ENCODE measurements at regions not wholly inside any gene's neighbourhood (a gene's known extent, or its start where the extent isn't known, plus 50 kb on each side); places are given as distances from the start of the nearest gene placed in this dataset.

- peaks cover 9% of the 10 kb centered on the region for H3K27me3 Mint-ChIP-seq
- no peak overlapping the region for H3K4me3 Mint-ChIP-seq
- H3K9me3 Mint-ChIP-seq, result peaks cover 20% of the 10 kb centered on the region
- H3K36me3 Mint-ChIP-seq (ENCODE audit: low read depth), result peaks cover 2% of the 10 kb centered on the region
- intact Hi-C loops (cut with micrococcal nuclease), result no loop called here
- H3K4me1 Mint-ChIP-seq, result peaks cover 12% of the 10 kb centered on the region
- no peak for DNase-seq
- H3K27ac Mint-ChIP-seq, result no peak overlapping the region
Observed at GRCh38 chr10:29806350-29806788, 171.6 kb upstream of the SVIL start.

GRCh38 chr10:29805134-29805723 is 170.5 kb upstream of the SVIL start:
- Mint-ChIP-seq H3K27me3 (peaks cover 9% of the 10 kb centered on the region), H3K27ac (no peak overlapping the region), H3K9me3 (peaks cover 20% of the 10 kb centered on the region), H3K4me3 (no peak overlapping the region), H3K36me3 (ENCODE audit: low read depth) (peaks cover 2% of the 10 kb centered on the region), H3K4me1 (peaks cover 7% of the 10 kb centered on the region)
- no peak for DNase-seq
- intact Hi-C loops (cut with micrococcal nuclease), result no loop called here

GRCh38 chr10:29804025-29804852 is 169.5 kb upstream of the SVIL start:
- no peak overlapping the region for H3K27ac Mint-ChIP-seq
- H3K9me3 Mint-ChIP-seq, result peaks cover 12% of the 10 kb centered on the region
- no peak overlapping the region for H3K4me3 Mint-ChIP-seq
- DNase-seq, result no peak
- peaks cover 7% of the 10 kb centered on the region for H3K4me1 Mint-ChIP-seq
- intact Hi-C loops (cut with micrococcal nuclease), result no loop called here
- H3K36me3 Mint-ChIP-seq (ENCODE audit: low read depth), result peaks cover 2% of the 10 kb centered on the region
- peaks cover 6% of the 10 kb centered on the region for H3K27me3 Mint-ChIP-seq

- Mint-ChIP-seq H3K4me3 (no peak overlapping the region), H3K4me1 (peaks cover 7% of the 10 kb centered on the region), H3K9me3 (peaks cover 9% of the 10 kb centered on the region), H3K27ac (no peak overlapping the region), H3K36me3 (ENCODE audit: low read depth) (peaks cover 2% of the 10 kb centered on the region), H3K27me3 (peaks cover 3% of the 10 kb centered on the region)
- intact Hi-C loops (cut with micrococcal nuclease), result no loop called here
- DNase-seq, result no peak
Observed at GRCh38 chr10:29802171-29802570, 167.4 kb upstream of the SVIL start.

GRCh38 chr10:29798921-29799690 is 164.3 kb upstream of the SVIL start:
- no peaks in the 10 kb centered on the region for H3K27me3 Mint-ChIP-seq
- intact Hi-C loops (cut with micrococcal nuclease), result no loop called here
- H3K36me3 Mint-ChIP-seq (ENCODE audit: low read depth), result no peaks in the 10 kb centered on the region
- no peak overlapping the region for H3K4me3 Mint-ChIP-seq
- peaks cover 4% of the 10 kb centered on the region for H3K4me1 Mint-ChIP-seq
- no peak for DNase-seq
- no peak overlapping the region for H3K27ac Mint-ChIP-seq
- H3K9me3 Mint-ChIP-seq, result peaks cover 4% of the 10 kb centered on the region

- no peak for DNase-seq
- Mint-ChIP-seq H3K4me1 (no peaks in the 10 kb centered on the region), H3K4me3 (no peak overlapping the region), H3K9me3 (no peaks in the 10 kb centered on the region), H3K27me3 (no peaks in the 10 kb centered on the region), H3K36me3 (ENCODE audit: low read depth) (no peaks in the 10 kb centered on the region), H3K27ac (no peak overlapping the region)
- intact Hi-C loops (cut with micrococcal nuclease), result no loop called here
Observed at GRCh38 chr10:29797616-29798015, 162.8 kb upstream of the SVIL start.

GRCh38 chr10:29795850-29796249 is 161.1 kb upstream of the SVIL start:
- Mint-ChIP-seq H3K36me3 (ENCODE audit: low read depth) (no peaks in the 10 kb centered on the region), H3K27ac (no peak overlapping the region), H3K4me1 (no peaks in the 10 kb centered on the region), H3K27me3 (no peaks in the 10 kb centered on the region), H3K4me3 (no peak overlapping the region), H3K9me3 (no peaks in the 10 kb centered on the region)
- intact Hi-C loops (cut with micrococcal nuclease), result no loop called here
- no peak for DNase-seq

- DNase-seq, result no peak
- intact Hi-C loops (cut with micrococcal nuclease), result no loop called here
- Mint-ChIP-seq H3K4me3 (no peak overlapping the region), H3K36me3 (ENCODE audit: low read depth) (no peaks in the 10 kb centered on the region), H3K4me1 (no peaks in the 10 kb centered on the region), H3K9me3 (no peaks in the 10 kb centered on the region), H3K27ac (no peak overlapping the region), H3K27me3 (no peaks in the 10 kb centered on the region)
Observed at GRCh38 chr10:29794776-29795611, 160.2 kb upstream of the SVIL start.

- H3K9me3 Mint-ChIP-seq, result no peaks in the 10 kb centered on the region
- H3K4me1 Mint-ChIP-seq, result no peaks in the 10 kb centered on the region
- intact Hi-C loops (cut with micrococcal nuclease), result no loop called here
Observed at GRCh38 chr10:29791773-29792172, 157.0 kb upstream of the SVIL start.

GRCh38 chr10:29790207-29790606 is 155.4 kb upstream of the SVIL start:
- Mint-ChIP-seq H3K27me3 (peaks cover 15% of the 10 kb centered on the region), H3K9me3 (no peaks in the 10 kb centered on the region), H3K27ac (no peak overlapping the region), H3K4me3 (no peak overlapping the region), H3K4me1 (no peaks in the 10 kb centered on the region), H3K36me3 (ENCODE audit: low read depth) (no peaks in the 10 kb centered on the region)
- no peak for DNase-seq
- intact Hi-C loops (cut with micrococcal nuclease), result no loop called here

More at GRCh38 chr10:29791773-29792172, 157.0 kb upstream of the SVIL start:
- Mint-ChIP-seq H3K27me3 (peaks cover 6% of the 10 kb centered on the region), H3K4me3 (no peak overlapping the region), H3K36me3 (ENCODE audit: low read depth) (no peaks in the 10 kb centered on the region), H3K27ac (no peak overlapping the region)
- DNase-seq, result no peak

GRCh38 chr10:29788113-29788512 is 153.3 kb upstream of the SVIL start:
- H3K4me3 Mint-ChIP-seq, result no peak overlapping the region
- no peaks in the 10 kb centered on the region for H3K36me3 Mint-ChIP-seq (ENCODE audit: low read depth)
- H3K27me3 Mint-ChIP-seq, result peaks cover 17% of the 10 kb centered on the region
- intact Hi-C loops (cut with micrococcal nuclease), result no loop called here
- peaks cover 5% of the 10 kb centered on the region for H3K4me1 Mint-ChIP-seq
- H3K27ac Mint-ChIP-seq, result no peak overlapping the region
- H3K9me3 Mint-ChIP-seq, result no peaks in the 10 kb centered on the region
- DNase-seq, result no peak

GRCh38 chr10:29785701-29786100 is 150.9 kb upstream of the SVIL start:
- Mint-ChIP-seq H3K4me3 (no peak overlapping the region), H3K27me3 (peaks cover 19% of the 10 kb centered on the region), H3K27ac (no peak overlapping the region), H3K9me3 (no peaks in the 10 kb centered on the region), H3K4me1 (peaks cover 7% of the 10 kb centered on the region), H3K36me3 (ENCODE audit: low read depth) (no peaks in the 10 kb centered on the region)
- no peak for DNase-seq
- intact Hi-C loops (cut with micrococcal nuclease), result no loop called here

- Mint-ChIP-seq H3K9me3 (no peaks in the 10 kb centered on the region), H3K27me3 (peaks cover 22% of the 10 kb centered on the region), H3K4me1 (peaks cover 7% of the 10 kb centered on the region), H3K27ac (no peak overlapping the region), H3K4me3 (no peak overlapping the region), H3K36me3 (ENCODE audit: low read depth) (no peaks in the 10 kb centered on the region)
- DNase-seq, result no peak
- intact Hi-C loops (cut with micrococcal nuclease), result no loop called here
Observed at GRCh38 chr10:29784175-29784773, 149.5 kb upstream of the SVIL start.

All from activated CD4-positive, alpha-beta T cell treated with anti-CD3 and anti-CD28 coated beads, Interleukin-2, amount 10 ng/mL, durations not matched to agents 24 days and 14 days (primary cell).